ENCODE measurements at regions not wholly inside any gene's neighbourhood (a gene's known extent, or its start where the extent isn't known, plus 50 kb on each side); places are given as distances from the start of the nearest gene placed in this dataset.

- no peak for DNase-seq (ENCODE audit: low read depth in 1 of 2, low spot score in 1 of 2)
These were observed 123.3 kb upstream of the GGTLC1 start for GRCh38 chr20:24111858-24112257.

DNA sequence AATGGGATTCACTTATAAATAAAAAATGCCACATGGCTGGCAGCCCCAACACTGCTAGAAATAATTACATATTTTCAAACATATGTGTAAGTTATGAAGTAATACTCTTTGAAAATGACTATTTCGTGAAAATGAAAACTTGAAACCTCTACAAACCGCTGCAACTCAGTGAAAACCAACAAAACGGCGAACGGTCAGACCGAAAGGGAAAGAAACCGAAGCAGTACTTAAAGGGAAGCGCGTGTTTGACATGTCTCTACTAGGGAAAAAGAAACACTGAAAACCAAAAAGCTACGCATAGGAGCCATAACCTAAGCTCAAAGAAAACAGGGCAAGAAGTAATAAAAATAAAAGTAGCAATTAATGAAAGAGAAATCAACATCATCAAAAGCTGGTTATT is 121.0 kb upstream of the GGTLC1 start:
- DNase-seq (ENCODE audit: low read depth in 1 of 2, low spot score in 1 of 2): no peak

DNA sequence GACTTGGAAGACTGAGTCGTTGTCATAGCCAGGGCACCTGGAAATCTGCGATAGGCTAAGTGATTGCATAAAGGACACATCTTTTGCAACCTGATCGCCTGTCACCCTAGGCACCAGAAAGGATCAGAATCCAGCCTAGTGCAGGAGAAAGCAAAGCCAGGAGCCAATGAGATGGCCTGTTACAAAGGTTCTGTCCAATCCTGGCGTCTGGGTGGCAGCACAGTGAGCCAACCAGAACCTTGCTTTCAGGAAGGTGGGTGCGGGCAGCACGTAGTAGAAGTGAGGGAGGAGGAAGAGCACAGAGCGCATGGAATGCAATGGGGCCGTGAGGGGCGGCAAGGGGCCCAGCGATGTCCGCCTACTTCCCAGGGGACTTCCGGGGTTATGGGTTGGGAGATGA is 120.4 kb upstream of the GGTLC1 start:
- DNase-seq (ENCODE audit: low read depth in 1 of 2, low spot score in 1 of 2): peak in 1 of 2 donors; percentile 4

GRCh38 chr20:24108581-24108980 is 120.0 kb upstream of the GGTLC1 start:
- DNase-seq (ENCODE audit: low read depth in 1 of 2, low spot score in 1 of 2): no peak

GRCh38 chr20:24106801-24107445 is 118.3 kb upstream of the GGTLC1 start:
- DNase-seq (ENCODE audit: low read depth in 1 of 2, low spot score in 1 of 2): no peak

- no peak for DNase-seq (ENCODE audit: low read depth in 1 of 2, low spot score in 1 of 2)
These were observed 117.7 kb upstream of the GGTLC1 start for GRCh38 chr20:24106150-24106800.

DNA sequence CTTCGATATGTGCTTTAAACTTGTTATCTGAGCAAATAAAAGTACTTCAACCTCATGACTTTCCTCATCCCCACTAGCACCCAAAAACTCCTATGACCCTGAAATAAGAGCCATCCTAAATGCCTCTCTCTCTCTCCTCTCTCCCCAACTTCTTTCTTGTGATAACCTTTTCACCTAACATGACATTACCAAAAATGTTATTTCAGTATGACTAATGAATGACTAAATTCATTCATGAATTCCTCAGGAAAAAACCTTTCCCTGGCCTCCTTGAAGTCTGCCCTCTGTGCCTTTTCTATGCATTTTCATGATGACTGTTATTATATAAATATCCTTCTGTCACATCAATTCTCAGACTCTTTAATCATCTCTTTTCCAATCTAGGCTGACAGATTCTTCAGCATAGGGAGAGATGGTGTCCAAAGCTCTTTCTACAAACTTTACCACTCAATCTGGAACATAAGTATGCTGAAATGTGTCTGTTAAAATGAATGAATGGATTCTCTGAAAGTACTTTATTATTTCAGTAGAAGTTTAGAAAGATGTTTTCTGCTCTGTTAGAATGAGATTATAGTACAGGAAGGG is 114.3 kb upstream of the GGTLC1 start:
- DNase-seq (ENCODE audit: low read depth in 1 of 2, low spot score in 1 of 2): no peak

- no peak for DNase-seq (ENCODE audit: low read depth in 1 of 2, low spot score in 1 of 2)
These were observed 113.7 kb upstream of the GGTLC1 start for GRCh38 chr20:24102290-24102689.

GRCh38 chr20:24100370-24101011 is 111.9 kb upstream of the GGTLC1 start:
- peak in 1 of 2 donors; percentile 35 for DNase-seq (ENCODE audit: low read depth in 1 of 2, low spot score in 1 of 2)

- DNase-seq (ENCODE audit: low read depth in 1 of 2, low spot score in 1 of 2): no peak
These were observed 110.3 kb upstream of the GGTLC1 start for GRCh38 chr20:24098886-24099285.

DNA sequence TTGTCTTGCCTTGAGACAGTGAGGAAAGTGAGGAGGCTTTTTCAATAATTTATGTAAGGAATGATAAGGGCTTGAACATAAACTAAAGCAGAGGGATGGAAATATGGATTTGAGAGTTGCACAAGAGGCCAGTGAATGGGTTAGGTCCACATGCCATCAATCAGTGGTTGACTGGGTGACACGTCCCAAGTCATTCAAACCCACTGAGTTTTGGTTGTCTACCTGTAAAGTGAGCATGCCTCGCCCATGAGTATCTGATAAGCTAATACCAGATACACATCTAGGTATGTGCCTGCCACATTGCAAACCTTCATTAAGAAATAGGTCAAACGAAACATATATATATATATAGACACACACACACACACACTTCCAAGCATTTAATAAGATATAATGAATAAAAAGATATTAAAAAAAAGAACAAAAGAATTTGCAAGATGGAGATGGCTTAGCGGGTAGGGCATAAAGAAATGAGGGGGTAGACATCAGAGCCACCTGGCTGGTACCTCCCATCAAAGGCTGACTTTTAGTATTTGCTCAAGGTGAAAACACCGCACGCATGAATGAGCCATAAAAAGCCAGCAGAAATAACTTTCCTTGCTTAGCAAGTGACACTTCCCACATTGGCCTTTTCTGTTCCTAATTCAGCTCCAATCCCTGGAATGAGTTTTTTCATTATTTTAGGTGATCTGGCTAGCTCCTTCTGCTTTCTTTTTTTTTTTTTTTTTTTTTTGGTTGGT is 109.1 kb upstream of the GGTLC1 start:
- DNase-seq (ENCODE audit: low read depth in 1 of 2, low spot score in 1 of 2): no peak

DNA sequence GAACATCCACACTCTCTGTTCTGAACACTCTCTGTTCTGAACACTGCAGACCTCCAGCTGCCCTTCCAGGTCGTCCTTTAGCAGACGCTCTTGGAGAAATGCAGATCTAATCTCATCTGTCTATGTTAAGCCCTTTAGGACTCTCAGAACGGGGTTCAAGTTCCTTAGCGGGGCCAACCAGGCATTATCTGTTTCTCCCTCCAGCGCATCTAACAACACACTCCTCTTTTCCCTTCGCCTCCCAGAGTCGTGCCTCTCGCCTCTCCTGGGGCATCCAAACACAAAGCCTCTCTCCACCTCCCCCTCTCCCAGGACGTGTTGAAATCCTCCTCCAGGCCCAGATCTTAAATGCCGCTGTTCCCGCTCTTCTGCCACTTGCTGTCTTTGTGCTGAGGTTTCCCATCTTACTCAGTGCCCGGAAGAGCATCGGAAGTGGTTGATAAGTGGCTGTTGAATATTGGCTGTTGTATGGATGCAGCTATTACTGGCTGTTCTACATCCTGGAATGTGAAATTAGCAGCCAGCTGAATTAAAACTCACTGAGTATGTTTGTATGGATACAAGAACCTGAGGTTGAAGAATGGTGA is 108.4 kb upstream of the GGTLC1 start:
- no peak for DNase-seq (ENCODE audit: low read depth in 1 of 2, low spot score in 1 of 2)

- DNase-seq (ENCODE audit: low read depth in 1 of 2, low spot score in 1 of 2): no peak
These were observed 107.7 kb upstream of the GGTLC1 start for GRCh38 chr20:24096264-24096663.

DNA sequence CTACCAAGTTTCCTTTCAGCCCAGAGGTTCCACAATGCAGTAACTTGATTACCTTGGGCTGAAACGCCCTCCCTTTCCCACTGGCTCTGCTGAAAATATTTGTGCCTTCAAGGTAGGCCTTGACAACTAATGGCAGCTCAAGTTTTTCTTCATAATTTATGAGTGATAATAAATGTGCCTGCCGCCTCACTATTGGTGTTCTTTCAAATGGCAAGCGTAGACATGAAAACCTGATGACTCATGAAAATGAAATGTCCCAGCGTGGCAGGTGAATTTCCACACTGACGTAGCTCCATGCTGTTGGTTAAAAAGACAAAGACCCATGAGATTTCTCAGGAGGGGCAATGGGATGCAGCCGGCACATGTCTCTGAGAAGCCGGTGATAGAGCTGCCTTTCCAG is 107.2 kb upstream of the GGTLC1 start:
- no peak for DNase-seq (ENCODE audit: low read depth in 1 of 2, low spot score in 1 of 2)

DNA sequence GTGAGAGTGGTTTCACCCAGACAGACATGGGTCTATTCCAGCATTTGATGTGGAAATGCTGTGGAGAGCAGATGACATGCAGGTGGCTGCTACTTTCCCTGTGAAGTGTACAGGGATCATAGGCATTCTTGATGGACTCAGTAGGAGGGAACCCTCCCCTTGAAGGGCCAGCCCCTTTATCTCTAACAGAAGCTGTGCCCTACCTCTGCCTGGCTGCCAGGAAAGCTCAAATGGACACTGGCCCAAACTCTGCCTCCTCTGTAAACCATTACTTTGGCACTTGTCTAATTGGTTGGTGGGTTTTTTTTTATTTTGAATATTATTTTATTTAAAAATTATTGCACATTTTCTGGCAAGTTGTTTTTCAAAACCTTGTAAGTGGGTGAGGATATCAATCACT is 106.7 kb upstream of the GGTLC1 start:
- no peak for DNase-seq (ENCODE audit: low read depth in 1 of 2, low spot score in 1 of 2)

DNA sequence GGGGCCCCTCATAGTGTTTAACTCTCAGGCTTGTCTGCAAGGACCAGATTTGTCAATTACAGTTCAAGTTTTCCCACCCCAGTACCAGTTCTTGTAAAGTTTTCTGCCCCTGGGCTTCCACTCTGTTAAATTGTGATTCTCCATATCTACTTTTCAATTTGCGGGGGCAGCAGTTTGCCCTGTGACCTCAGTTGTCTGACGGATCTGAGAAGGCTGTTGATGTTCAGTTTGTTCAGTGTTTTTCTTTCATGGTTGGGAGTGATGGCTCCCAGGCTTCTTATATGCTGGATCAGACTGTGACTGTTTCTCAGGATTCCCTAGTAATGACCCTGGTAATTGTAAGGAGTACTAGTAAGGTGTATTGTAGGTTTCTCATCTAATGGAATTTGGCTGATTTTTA is 101.0 kb upstream of the GGTLC1 start:
- DNase-seq (ENCODE audit: low read depth in 1 of 2, low spot score in 1 of 2): no peak

DNA sequence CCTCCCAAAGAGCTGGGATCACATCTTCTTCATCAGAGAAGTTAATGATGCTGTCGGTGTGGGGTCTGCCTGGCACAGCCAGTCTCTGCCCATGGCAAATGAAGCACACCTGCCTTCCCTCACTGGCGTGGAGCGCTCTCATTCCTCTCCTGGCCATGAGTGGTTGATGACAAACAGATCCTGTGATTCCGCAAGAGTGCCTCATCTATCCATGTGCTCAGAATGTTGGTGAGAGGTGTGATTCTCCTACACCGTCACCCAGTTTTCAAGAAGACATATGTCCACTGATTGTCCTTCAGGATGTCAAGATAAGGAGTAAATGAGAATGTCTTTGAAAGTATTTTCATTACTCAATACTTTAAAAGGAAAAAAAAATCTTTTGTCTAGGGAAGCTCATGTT is 97.5 kb upstream of the GGTLC1 start:
- no peak for DNase-seq (ENCODE audit: low read depth in 1 of 2, low spot score in 1 of 2)

DNA sequence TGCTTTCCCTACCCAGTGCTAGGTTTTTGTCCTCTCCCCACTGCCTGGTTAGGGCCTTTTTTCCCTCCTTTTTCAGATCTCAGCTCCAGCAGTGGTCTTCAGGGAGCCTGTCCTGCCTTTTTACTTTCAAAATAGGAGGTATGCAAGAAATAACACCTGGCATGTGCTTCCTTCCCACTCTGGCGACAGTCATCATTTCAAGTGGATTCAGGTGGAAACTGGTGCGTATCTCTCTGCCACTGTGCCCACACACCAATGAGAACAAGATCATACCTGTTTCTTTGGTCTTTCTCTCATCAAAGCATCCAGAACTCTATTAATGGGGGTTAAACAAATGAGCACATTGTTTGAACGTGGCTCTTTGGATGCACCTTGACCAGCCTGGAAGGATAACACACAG is 95.7 kb upstream of the GGTLC1 start:
- no peak for DNase-seq (ENCODE audit: low read depth in 1 of 2, low spot score in 1 of 2)

DNA sequence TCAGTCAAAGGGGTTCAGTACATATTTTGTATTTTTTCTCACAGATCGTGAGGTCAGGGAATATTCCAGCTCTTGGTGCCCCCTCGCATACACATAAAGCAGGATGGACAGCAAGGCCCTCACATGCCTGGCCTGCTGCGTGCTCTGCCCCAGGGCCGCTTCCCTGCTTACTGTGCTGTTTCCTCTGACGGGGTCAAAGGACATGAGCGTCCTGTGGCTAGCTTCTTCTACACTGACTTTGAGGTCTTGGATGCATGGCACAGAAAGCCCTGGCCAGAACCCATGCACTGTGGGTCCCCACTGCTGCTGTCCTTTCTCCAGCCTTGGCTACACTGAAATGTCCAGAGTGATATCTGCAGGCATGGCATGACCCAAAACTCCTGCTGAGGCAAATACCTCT is 92.5 kb upstream of the GGTLC1 start:
- no peak for DNase-seq (ENCODE audit: low read depth in 1 of 2, low spot score in 1 of 2)

DNA sequence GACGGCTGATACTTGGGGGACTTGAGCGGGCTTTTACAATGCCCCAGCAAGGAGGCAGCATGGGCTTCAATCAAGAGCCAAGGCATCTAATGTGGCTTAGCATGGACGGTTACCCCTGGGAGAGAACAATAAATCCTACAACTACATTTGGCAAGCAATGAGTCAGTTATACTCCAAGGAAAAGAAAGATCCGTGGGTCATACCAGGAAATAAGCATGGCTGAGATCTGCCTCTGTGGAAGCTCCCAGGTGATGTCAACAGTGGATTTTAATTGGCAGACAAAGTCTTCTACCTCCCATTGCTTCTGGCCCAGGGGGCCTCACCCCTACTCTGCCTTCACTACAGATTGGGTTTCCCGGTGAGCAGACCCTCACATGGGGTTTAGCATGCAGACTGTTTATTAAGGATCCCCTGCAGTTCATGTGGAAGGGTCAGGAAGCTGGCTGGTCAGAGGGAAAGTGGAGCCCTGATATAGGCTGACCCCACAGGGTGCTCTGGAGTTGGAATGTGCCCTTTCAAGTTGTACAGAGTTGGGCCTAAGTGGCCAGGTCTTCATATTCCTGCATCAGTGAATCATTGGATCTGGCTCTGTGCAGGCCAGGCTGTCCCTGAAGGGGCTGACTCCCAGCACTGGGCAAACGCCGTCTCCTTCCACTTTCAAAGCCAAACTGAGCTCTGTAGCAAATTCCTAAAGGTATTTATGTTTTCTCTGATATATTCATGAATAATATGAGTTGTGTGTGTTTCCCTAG is 91.3 kb upstream of the GGTLC1 start:
- DNase-seq (ENCODE audit: low read depth in 1 of 2, low spot score in 1 of 2): no peak

DNA sequence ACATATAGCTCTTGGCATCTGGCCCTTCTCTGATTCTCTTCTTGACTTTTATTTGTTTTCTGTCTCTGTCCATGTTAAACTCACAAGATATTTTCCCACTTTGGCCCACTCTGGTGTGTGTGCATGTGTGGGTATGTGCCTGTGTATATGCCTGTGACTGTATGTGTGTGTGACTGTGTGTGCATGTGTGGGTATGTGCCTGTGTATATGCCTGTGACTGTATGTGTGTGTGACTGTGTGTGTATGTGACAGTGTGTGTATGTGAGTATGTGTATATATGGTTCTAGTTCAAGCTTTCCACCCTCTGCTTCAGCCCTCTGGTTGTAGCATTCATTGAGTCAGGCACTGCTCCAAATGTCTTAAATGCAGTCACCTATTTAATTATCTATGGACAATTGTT is 88.6 kb upstream of the GGTLC1 start:
- no peak for DNase-seq (ENCODE audit: low read depth in 1 of 2, low spot score in 1 of 2)

Measured in stimulated activated CD4-positive, alpha-beta T cell treated with anti-CD3 and anti-CD28 coated beads, Interleukin-15, amount 100 ng/mL, for 1 hour (primary cell).